ENCODE measurements at regions not wholly inside any gene's neighbourhood (a gene's known extent, or its start where the extent isn't known, plus 50 kb on each side); places are given as distances from the start of the nearest gene placed in this dataset.

DNA sequence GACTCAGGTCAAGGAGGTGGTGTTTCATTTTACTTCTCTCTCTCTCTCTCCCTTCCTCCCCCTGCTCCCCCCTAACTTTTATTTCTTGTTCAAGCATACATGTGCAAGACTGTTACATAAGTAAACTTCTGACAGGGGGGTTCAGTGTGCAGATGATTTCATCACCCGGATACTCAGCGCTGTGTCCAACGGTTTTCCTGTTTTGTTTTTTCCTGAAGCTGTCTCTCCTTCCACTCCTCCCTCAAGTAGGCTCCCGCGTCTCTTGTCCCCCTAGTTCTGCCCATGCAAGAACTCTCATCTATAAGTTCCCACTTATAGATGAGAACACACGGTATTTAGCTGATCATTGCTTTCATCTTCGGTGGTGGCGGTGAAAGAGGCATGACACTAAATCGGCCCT, 751.9 kb upstream of the DEFB115 start:
- TF ChIP-seq, protein P1, sequence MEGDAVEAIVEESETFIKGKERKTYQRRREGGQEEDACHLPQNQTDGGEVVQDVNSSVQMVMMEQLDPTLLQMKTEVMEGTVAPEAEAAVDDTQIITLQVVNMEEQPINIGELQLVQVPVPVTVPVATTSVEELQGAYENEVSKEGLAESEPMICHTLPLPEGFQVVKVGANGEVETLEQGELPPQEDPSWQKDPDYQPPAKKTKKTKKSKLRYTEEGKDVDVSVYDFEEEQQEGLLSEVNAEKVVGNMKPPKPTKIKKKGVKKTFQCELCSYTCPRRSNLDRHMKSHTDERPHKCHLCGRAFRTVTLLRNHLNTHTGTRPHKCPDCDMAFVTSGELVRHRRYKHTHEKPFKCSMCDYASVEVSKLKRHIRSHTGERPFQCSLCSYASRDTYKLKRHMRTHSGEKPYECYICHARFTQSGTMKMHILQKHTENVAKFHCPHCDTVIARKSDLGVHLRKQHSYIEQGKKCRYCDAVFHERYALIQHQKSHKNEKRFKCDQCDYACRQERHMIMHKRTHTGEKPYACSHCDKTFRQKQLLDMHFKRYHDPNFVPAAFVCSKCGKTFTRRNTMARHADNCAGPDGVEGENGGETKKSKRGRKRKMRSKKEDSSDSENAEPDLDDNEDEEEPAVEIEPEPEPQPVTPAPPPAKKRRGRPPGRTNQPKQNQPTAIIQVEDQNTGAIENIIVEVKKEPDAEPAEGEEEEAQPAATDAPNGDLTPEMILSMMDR (IDR thresholded peaks at IDR 0.05; ENCODE audit: insufficient read depth, low read length), result no peak
- TF ChIP-seq POLR2AphosphoS5 (IDR thresholded peaks at IDR 0.05; ENCODE audit: low read depth) (no peak), SPI1 (IDR thresholded peaks at IDR 0.05; ENCODE audit: borderline replicate concordance, low read depth) (no peak)
- TF ChIP-seq, protein P2, sequence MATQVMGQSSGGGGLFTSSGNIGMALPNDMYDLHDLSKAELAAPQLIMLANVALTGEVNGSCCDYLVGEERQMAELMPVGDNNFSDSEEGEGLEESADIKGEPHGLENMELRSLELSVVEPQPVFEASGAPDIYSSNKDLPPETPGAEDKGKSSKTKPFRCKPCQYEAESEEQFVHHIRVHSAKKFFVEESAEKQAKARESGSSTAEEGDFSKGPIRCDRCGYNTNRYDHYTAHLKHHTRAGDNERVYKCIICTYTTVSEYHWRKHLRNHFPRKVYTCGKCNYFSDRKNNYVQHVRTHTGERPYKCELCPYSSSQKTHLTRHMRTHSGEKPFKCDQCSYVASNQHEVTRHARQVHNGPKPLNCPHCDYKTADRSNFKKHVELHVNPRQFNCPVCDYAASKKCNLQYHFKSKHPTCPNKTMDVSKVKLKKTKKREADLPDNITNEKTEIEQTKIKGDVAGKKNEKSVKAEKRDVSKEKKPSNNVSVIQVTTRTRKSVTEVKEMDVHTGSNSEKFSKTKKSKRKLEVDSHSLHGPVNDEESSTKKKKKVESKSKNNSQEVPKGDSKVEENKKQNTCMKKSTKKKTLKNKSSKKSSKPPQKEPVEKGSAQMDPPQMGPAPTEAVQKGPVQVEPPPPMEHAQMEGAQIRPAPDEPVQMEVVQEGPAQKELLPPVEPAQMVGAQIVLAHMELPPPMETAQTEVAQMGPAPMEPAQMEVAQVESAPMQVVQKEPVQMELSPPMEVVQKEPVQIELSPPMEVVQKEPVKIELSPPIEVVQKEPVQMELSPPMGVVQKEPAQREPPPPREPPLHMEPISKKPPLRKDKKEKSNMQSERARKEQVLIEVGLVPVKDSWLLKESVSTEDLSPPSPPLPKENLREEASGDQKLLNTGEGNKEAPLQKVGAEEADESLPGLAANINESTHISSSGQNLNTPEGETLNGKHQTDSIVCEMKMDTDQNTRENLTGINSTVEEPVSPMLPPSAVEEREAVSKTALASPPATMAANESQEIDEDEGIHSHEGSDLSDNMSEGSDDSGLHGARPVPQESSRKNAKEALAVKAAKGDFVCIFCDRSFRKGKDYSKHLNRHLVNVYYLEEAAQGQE (IDR thresholded peaks at IDR 0.05; ENCODE audit: insufficient replicate concordance, low read depth), result no peak

Measured in HL-60 (cell line).